HFF-Myc (cell line): ENCODE measurements at regions not wholly inside any gene's neighbourhood (a gene's known extent, or its start where the extent isn't known, plus 50 kb on each side); places are given as distances from the start of the nearest gene placed in this dataset.
"Not testable (repeated sequence)": the region's sequence is repeated elsewhere in the genome, so short reads cannot be mapped to it uniquely, and the experiment has no call there.

Experiments used
- DNase-seq: peaks from one replicate; pipeline ENCODE4 v3.0.0-alpha.2; 2011; ENCODE audit warnings: low read depth; ENCODE audit errors: extremely low read depth
- H3K4me3 ChIP-seq: replicated peaks from 2 replicates; pipeline ENCODE4 v1.5.1; 2011; ENCODE audit warnings: low read depth, mild to moderate bottlenecking, control low read depth, low read length
- CTCF ChIP-seq: IDR thresholded peaks from 2 replicates; pipeline ENCODE4 v1.5.1; 2012; ENCODE audit warnings: mild to moderate bottlenecking, low read depth, low read length, control low read depth; ENCODE audit errors: missing control alignments

- DNase-seq: no peak
- no peak for TF ChIP-seq CTCF
Observed at GRCh38 chr10:42380926-42381547, 257.3 kb downstream of the ZNF33B start.

GRCh38 chr10:42367532-42368230 lies 270.7 kb downstream of the ZNF33B start:
- peak overlapping the region; percentile 54 for H3K4me3 ChIP-seq
- TF ChIP-seq CTCF: no peak
- DNase-seq: peak; percentile 66

More at GRCh38 chr10:42380926-42381547, 257.3 kb downstream of the ZNF33B start:
- no peak overlapping the region for H3K4me3 ChIP-seq

GRCh38 chr10:42351745-42352144 lies 286.6 kb downstream of the ZNF33B start:
- no peak overlapping the region for H3K4me3 ChIP-seq
- no peak for TF ChIP-seq CTCF
- DNase-seq: no peak

GRCh38 chr10:42336593-42337337 lies 301.6 kb downstream of the ZNF33B start:
- DNase-seq, H3K4me3 ChIP-seq: not testable (repeated sequence)

- not testable (repeated sequence) for DNase-seq
Observed at GRCh38 chr10:42335653-42336296, 302.6 kb downstream of the ZNF33B start.

GRCh38 chr10:42304341-42304740 lies 334.0 kb downstream of the ZNF33B start:
- no peak overlapping the region for H3K4me3 ChIP-seq
- no peak for DNase-seq
- no peak for TF ChIP-seq CTCF

More at GRCh38 chr10:42335653-42336296, 302.6 kb downstream of the ZNF33B start:
- H3K4me3 ChIP-seq: not testable (repeated sequence)

GRCh38 chr10:42281896-42282295 lies 356.5 kb downstream of the ZNF33B start:
- not testable (repeated sequence) for H3K4me3 ChIP-seq, DNase-seq

GRCh38 chr10:42269788-42270187 lies 368.6 kb downstream of the ZNF33B start:
- H3K4me3 ChIP-seq, DNase-seq: not testable (repeated sequence)

GRCh38 chr10:42263259-42263658 lies 375.1 kb downstream of the ZNF33B start:
- DNase-seq, H3K4me3 ChIP-seq: not testable (repeated sequence)

- H3K4me3 ChIP-seq, DNase-seq: not testable (repeated sequence)
Observed at GRCh38 chr10:42243002-42243401, 395.4 kb downstream of the ZNF33B start.
